ENCODE measurements at regions not wholly inside any gene's neighbourhood (a gene's known extent, or its start where the extent isn't known, plus 50 kb on each side); places are given as distances from the start of the nearest gene placed in this dataset.

- TF ChIP-seq, protein P1, sequence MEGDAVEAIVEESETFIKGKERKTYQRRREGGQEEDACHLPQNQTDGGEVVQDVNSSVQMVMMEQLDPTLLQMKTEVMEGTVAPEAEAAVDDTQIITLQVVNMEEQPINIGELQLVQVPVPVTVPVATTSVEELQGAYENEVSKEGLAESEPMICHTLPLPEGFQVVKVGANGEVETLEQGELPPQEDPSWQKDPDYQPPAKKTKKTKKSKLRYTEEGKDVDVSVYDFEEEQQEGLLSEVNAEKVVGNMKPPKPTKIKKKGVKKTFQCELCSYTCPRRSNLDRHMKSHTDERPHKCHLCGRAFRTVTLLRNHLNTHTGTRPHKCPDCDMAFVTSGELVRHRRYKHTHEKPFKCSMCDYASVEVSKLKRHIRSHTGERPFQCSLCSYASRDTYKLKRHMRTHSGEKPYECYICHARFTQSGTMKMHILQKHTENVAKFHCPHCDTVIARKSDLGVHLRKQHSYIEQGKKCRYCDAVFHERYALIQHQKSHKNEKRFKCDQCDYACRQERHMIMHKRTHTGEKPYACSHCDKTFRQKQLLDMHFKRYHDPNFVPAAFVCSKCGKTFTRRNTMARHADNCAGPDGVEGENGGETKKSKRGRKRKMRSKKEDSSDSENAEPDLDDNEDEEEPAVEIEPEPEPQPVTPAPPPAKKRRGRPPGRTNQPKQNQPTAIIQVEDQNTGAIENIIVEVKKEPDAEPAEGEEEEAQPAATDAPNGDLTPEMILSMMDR (conservative IDR thresholded peaks at IDR 0.05): no peak
- H3K27ac ChIP-seq: no peak overlapping the region
Observed at GRCh38 chr17:5775098-5775497, 190.8 kb upstream of the NLRP1 start.

- TF ChIP-seq, protein P1 (conservative IDR thresholded peaks at IDR 0.05): no peak
- no peak overlapping the region for H3K27ac ChIP-seq
Observed at GRCh38 chr17:5780476-5780875, 196.2 kb upstream of the NLRP1 start.

DNA sequence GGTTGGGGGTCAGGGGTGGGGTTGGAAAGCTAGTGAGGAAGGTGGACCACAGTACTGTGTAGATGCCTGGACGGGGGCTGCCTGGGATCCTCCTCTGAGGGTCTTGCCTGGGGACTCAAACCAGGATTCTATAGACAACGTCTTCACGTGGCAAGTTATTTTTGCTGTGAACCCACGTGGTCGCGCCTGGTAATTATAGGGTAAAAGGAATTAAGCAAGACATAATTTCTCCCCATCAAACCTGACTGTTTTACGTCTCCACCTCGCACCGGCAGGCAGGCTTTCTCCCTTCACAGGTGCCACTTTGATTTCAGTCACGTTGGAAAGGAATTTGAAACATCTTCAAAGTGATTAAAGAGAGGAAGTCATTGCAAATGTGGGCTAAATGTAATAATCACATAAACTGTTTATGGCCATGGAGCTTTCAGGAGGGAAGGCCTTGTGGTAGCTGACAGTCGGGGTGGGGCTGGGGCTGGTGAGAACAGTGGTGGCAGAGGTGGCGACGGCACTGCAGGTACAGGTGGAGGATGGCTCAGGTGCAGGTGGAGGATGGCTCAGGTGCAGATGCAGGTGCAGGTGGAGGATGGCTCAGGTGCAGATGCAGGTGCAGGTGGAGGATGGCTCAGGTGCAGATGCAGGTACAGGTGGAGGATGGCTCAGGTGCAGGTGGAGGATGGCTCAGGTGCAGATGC, 197.1 kb upstream of the NLRP1 start:
- no peak overlapping the region for H3K27ac ChIP-seq
- TF ChIP-seq, protein P1 (conservative IDR thresholded peaks at IDR 0.05): no peak

DNA sequence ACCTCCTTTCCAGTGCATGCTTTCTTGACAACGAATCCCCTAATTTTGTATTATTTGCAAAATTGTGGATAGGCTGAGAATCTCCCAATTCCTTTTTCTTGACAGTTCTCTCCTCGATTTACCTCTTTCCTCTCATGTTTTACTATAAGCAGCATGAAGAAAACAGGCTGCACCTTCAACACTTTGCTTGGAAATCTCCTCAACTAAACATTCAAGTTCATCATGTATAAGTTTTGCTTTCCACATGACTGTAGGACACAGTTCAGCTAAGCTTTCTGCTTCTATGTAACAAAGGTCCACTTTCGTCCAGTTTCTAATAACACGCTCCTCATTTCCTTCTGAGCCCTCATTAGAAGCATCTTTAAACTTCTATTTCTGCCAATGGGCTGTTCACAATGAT, 199.0 kb upstream of the NLRP1 start:
- TF ChIP-seq, protein P1 (conservative IDR thresholded peaks at IDR 0.05): no peak
- no peak overlapping the region for H3K27ac ChIP-seq

DNA sequence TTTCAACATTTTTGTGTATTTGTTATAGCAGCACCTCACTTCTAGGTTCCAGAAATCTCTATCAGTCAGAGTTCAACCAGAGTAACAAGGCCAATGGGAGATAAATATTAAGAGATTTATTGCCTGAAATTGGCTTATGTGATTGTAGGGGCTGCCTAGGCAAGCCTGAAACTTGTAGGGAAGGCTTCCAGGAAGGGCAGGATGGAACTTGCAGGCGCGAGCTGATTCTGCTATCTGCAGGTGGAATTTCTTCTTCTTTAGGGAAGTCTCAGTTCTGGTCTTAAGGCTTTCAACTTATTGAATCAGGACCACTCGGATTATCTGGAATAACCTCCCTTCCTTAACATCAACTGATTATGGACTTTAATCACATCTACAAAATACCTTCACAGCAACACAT, 199.5 kb upstream of the NLRP1 start:
- TF ChIP-seq, protein P1 (conservative IDR thresholded peaks at IDR 0.05): no peak
- H3K27ac ChIP-seq: no peak overlapping the region

- TF ChIP-seq, protein P1 (conservative IDR thresholded peaks at IDR 0.05): no peak
- H3K27ac ChIP-seq: no peak overlapping the region
Observed at GRCh38 chr17:5784791-5785190, 200.5 kb upstream of the NLRP1 start.

- H3K27ac ChIP-seq: no peak overlapping the region
- TF ChIP-seq, protein P1 (conservative IDR thresholded peaks at IDR 0.05): no peak
Observed at GRCh38 chr17:5785338-5785737, 201.0 kb upstream of the NLRP1 start.
